ENCODE measurements at regions not wholly inside any gene's neighbourhood (a gene's known extent, or its start where the extent isn't known, plus 50 kb on each side); places are given as distances from the start of the nearest gene placed in this dataset.

- no peak for DNase-seq (ENCODE audit: low read depth)
- no peak for FAIRE-seq
- Histone ChIP-seq H3K27me3 (ENCODE audit: control insufficient read depth, insufficient read depth, low read length) (peaks cover 2% of the 10 kb centered on the region), H3K36me3 (ENCODE audit: control insufficient read depth, insufficient read depth, low read length) (no peaks in the 10 kb centered on the region), H3K4me3 (ENCODE audit: low read depth, low read length) (no peak overlapping the region)
- TF ChIP-seq CTCF (IDR thresholded peaks at IDR 0.05; ENCODE audit: insufficient read depth, low read length, severe bottlenecking) = no peak
Observed at GRCh38 chr6:156396068-156396771, 381.0 kb upstream of the ARID1B start.

DNA sequence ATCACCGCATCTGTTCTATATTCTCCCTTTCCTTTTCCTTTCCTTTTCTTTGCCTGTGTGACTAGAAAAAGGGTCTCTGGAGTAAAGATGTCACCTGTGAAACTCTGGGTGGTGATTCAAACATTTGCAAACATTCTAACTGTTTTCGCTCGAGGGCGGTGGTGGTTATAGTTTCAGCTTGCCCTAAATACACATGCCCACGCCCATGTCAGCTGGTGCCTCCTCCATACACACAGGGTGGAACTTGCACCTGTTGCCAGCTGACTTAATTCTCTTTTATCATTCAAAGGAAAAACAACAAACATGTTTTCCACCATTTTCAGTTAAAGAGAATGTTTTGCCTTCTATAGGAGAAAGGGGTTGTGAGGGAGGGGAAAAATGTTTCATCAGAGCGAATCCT lies 381.9 kb upstream of the ARID1B start:
- TF ChIP-seq CTCF (IDR thresholded peaks at IDR 0.05; ENCODE audit: insufficient read depth, low read length, severe bottlenecking) = no peak
- FAIRE-seq (no peak), DNase-seq (ENCODE audit: low read depth) (peak; percentile 46)
- Histone ChIP-seq H3K4me3 (ENCODE audit: low read depth, low read length) (no peak overlapping the region), H3K36me3 (ENCODE audit: control insufficient read depth, insufficient read depth, low read length) (no peaks in the 10 kb centered on the region), H3K27me3 (ENCODE audit: control insufficient read depth, insufficient read depth, low read length) (peaks cover 2% of the 10 kb centered on the region)

DNA sequence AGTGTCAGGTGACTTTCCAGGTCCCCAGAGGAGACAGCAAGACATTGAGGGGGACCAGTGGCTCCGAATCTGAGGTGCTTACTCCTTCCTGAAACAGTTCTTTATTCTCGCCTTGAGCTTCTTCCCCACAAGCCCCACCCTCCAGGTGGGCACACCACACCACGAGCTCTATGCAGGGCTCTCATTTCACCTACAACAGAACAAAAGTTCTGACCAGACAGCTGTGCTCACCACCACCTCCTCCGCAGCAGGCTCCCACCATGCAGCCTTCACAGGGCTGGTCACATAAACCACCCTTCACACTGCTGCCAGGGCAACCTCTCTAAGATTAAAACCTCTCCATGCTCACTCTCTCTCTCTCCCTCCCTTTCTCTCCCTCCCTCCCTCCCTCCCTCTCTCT lies 384.5 kb upstream of the ARID1B start:
- Histone ChIP-seq H3K36me3 (ENCODE audit: control insufficient read depth, insufficient read depth, low read length) (no peaks in the 10 kb centered on the region), H3K4me3 (ENCODE audit: low read depth, low read length) (no peak overlapping the region), H3K27me3 (ENCODE audit: control insufficient read depth, insufficient read depth, low read length) (peaks cover 2% of the 10 kb centered on the region)
- TF ChIP-seq CTCF (IDR thresholded peaks at IDR 0.05; ENCODE audit: insufficient read depth, low read length, severe bottlenecking) = no peak
- FAIRE-seq = peak; percentile 82
- DNase-seq (ENCODE audit: low read depth) = no peak

GRCh38 chr6:156391977-156392376 lies 385.2 kb upstream of the ARID1B start:
- H3K27me3 ChIP-seq (ENCODE audit: control insufficient read depth, insufficient read depth, low read length) = no peaks in the 10 kb centered on the region
- H3K4me3 ChIP-seq (ENCODE audit: low read depth, low read length) = no peak overlapping the region
- no peak for FAIRE-seq
- no peak for DNase-seq (ENCODE audit: low read depth)
- TF ChIP-seq CTCF (IDR thresholded peaks at IDR 0.05; ENCODE audit: insufficient read depth, low read length, severe bottlenecking) = no peak
- H3K36me3 ChIP-seq (ENCODE audit: control insufficient read depth, insufficient read depth, low read length) = no peaks in the 10 kb centered on the region

DNA sequence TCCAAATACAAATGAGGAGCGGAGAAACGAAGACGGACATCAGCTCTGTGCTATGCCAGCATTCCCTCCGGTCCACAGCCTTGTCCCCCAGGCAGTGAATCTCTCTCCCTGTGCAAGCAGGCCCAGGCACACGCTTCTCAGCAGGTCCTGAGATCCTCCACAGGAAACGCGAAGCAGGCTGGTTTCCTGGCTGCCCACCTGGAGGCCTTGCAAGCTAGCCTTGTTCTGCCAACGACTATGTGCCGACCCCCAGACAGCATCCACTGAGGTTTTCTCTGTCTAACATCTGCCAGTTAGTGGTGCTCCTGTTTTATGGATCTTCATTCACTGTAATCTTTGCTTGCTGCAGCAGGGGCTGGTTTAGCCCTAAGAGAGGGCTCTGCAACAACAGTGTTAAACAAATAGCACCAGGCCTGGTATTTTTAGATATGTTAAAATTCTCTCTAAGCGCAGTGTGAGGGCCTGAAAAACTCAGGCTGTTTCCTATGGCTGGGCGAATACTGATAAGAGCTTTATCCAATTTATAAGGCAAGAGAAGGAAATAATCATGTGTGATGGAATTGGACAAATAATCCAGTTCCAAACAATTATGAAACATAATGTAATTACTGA lies 386.0 kb upstream of the ARID1B start:
- no peaks in the 10 kb centered on the region for H3K36me3 ChIP-seq (ENCODE audit: control insufficient read depth, insufficient read depth, low read length)
- H3K27me3 ChIP-seq (ENCODE audit: control insufficient read depth, insufficient read depth, low read length) = no peaks in the 10 kb centered on the region
- DNase-seq (ENCODE audit: low read depth) (no peak), FAIRE-seq (peak; percentile 47)
- TF ChIP-seq CTCF (IDR thresholded peaks at IDR 0.05; ENCODE audit: insufficient read depth, low read length, severe bottlenecking) = no peak
- H3K4me3 ChIP-seq (ENCODE audit: low read depth, low read length) = no peak overlapping the region
